HG02571 (cell line): ENCODE measurements at regions not wholly inside any gene's neighbourhood (a gene's known extent, or its start where the extent isn't known, plus 50 kb on each side); places are given as distances from the start of the nearest gene placed in this dataset.

Experiments
- ATAC-seq: cut with Tn5 transposase; IDR thresholded peaks from one replicate; pipeline ENCODE4 v1.9.1; 2021; ENCODE audit warnings: mild to moderate bottlenecking, moderate library complexity; ENCODE audit not compliant: unreplicated experiment

DNA sequence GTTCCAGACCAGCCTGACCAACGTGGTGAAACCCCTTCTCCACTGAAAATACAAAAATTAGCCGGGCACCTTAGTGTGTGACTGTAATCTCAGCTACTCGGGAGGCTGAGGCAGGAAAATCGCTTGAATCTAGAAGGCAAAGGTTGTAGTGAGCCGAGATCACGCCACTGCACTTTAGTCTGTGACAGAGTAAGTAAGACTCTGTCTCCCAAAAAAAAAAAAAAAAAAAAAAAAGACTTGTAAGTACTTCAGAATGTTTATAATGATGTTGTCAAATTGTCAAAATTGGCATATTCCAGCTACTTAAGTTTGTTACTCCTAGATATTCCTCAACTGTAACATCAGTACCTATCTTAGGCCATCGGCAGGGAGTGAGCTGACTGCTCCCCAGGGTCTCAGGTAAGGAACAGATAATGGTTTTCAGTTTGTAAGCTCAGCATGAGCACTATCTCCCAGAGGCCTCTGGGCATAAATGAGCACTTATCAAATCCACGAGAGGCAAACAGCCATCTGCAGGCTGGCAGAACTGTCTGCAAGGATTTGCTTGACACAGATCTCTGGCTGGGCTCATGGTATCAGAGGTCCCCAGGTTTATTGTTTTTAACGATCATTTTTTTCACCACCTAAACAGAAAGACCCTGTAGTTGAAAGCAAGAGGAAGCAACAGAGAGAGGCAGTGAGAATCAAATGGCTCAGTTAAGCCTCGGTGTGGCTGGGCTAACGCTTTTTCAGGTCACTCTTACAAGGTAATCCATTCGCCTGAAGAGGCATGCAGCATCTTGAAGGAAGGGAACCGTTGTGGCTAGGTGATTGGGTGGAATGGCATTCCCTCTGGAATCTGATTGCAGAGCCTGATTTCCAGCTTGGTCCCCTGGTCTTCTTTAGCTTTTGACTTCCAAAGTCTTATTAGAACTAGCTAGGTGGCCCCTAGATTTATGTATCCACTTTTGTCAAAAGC is 115.9 kb downstream of the LY86 start:
- ATAC-seq: no peak

DNA sequence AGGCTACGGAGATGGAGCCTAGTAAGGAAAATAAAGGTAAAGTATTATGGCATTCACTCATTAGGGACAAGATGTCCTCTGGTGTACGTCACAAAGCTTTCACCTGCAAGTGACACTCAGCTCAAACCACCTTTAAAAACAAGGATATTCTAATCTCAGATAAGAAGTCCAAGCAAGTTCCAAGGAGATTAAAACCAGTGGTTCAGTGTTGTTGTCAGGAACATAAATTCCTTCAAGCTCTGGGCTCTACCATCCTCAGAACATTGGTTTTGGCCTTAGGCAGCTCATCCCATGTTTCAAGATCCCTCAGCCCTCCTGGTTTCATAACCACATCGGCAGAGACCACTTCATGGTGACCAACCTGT is 116.5 kb downstream of the LY86 start:
- ATAC-seq: no peak

DNA sequence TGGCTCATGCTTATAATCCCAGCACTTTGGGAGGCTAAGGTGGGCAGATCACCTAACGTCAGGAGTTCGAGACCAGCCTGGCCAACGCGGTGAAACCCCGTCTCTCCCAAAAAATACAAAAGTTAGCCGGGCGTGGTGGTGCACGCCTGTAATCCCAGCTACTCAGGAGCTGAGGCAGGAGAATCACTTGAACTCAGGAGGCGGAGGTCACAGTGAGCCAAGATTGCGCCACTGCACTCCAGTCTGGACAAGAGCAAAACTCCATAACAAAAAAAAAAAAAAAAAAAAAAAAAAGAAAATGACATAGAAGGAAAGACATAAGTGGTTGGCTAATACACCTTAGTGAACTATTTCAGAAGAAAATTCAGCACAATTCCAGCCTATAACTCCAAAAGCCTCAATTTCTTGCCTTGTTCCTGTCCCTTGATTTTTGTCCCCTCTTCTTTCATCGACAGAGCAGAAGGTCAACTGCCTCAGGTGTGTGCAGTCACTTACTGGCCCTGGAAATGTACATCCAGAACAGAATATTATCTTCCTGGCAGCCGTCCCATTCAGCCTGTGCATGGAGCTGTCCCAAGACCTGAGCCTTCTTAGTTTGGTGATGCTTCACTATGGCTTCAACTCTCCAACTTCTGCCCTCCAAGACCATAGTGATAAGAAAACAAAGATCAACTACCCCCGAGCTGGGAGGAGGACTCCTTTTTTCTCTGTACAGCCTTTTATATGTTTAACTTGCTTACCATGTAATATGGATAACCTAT is 117.6 kb downstream of the LY86 start:
- ATAC-seq: no peak

DNA sequence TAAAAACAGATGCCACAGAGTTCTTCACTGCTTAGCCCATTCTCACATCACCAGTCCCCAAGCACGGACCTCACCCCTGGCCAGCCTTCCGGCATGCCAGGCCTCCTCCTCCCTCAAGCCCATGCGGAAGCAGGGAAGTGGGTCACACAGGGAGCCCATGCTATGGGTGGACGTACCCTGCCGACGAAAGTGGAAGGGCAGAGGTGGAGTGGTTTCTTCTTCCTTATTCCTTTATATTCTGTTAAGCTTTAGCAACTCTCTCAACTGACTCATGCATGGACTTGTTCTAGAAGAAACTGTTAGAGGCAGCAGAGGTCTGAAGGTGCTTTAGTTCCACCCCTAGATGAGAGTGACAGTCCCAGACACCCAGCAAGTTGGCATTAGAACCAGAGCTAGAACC is 118.6 kb downstream of the LY86 start:
- ATAC-seq: no peak

GRCh38 chr6:6709106-6709505 is 120.6 kb downstream of the LY86 start:
- ATAC-seq: no peak

GRCh38 chr6:6711031-6711785 is 122.7 kb downstream of the LY86 start:
- no peak for ATAC-seq

DNA sequence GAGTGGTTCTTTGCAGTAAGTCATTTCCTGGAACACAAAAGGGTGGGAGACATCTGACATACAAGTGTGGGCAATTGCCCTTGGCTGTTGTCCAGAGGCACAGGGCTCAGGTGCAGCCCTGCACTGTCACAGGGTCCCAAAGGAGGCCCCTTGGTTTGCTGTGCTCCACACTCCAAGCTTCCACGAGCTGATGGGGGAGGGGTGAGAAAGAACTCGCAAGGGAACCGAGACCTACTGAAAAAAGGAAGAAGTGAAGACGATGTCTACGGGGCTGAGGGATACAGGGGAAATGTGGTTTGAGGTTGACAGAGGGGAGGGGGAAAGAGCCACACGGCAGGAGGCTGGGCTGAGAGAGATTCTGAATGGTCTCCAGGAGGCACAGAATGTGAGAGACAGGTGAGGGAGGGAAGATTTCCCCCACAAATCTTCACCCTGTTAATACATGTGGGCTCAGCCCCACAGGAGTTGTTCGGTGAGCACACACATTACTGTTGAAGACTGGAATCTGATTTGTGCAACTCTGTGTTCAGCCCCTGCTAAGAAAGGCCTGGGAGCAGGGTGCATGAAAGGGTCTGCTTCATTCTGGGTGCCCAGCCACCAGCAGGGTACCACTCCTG is 123.4 kb downstream of the LY86 start:
- no peak for ATAC-seq

GRCh38 chr6:6712449-6713403 is 124.2 kb downstream of the LY86 start:
- no peak for ATAC-seq

GRCh38 chr6:6713657-6714056 is 125.1 kb downstream of the LY86 start:
- no peak for ATAC-seq

- ATAC-seq: no peak
These were observed 125.8 kb downstream of the LY86 start for GRCh38 chr6:6714118-6714897.

DNA sequence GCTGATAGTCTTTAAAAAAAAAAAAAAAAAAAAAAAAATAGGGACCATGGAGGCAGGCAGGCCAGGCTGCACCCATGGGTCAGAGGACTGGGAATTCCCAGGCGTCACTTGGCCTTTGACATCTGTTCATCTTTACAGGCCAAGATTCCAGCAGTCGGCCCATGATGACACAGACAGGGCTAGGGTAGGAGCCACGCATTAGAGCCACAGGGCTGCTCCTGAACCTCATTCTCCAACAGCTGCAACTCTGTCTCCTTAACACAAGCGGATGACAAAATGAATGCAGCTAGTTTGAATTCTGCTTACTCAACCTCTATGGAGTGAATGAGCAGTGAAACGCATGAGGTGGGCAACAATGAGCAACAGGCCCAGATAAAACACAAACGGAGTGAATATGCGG is 126.4 kb downstream of the LY86 start:
- ATAC-seq: no peak

DNA sequence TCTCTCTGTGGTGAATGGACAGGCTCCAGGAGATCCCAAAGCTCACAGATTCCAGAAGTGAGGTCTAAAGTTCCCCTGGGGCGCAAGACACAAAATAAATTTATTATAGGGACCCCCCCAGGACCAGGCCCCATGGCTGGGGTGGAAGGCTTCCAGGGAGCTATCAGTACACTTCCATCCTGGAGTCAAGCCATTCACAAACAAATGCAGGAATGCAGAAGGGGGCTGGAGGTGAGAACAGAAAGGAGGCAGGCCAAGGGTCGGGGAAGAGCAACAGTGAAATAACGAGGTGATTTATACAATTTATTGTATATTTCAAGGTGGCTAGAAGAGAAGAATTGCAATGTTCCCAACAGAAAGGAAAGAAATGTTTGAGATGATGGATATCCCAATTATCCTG is 126.9 kb downstream of the LY86 start:
- no peak for ATAC-seq

- no peak for ATAC-seq
These were observed 128.7 kb downstream of the LY86 start for GRCh38 chr6:6716998-6717763.

- ATAC-seq: no peak
These were observed 129.4 kb downstream of the LY86 start for GRCh38 chr6:6717953-6718352.

DNA sequence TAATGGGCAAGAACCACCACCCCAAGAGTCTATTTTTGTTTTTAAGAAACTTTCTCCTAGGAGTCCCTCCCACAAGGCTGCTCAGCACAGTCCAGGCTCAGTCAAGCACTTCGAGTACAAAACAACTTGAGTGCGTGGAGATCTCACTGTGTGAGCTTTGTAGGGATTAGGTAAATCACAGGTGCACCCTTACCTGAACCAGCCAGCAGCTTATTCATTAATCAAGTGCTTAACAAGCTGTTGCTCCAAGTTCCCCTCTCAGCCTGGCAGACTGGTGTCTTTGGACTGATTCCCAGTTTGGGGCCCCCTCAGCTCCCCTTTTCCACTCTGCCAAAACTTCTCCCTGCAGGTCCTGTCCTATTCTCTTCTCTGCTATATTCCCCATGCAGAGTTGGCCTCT is 133.1 kb downstream of the LY86 start:
- no peak for ATAC-seq

- ATAC-seq: no peak
These were observed 133.7 kb downstream of the LY86 start for GRCh38 chr6:6722195-6722594.

DNA sequence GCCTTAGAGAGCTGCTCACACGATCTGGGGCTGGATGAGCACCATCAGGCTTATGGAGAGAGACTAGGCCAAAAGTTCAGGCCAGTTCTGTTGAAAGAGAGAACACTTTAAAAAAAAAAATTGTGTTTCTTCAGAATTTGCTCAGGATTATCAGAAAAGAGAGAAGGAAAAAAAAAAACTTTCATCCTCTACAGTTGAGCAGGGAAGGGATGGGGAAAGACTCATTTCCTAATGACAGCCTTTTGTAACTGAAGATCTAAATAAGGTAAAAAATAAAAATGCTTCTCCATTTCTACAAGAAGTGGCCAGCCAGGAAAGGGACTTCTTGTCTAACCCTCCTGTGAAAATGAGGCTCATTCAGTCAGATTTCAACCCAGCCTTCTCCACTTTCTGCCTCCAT is 134.8 kb downstream of the LY86 start:
- ATAC-seq: no peak

GRCh38 chr6:6723921-6724538 is 135.5 kb downstream of the LY86 start:
- no peak for ATAC-seq
